Muscle of leg (tissue), 3 donors: ENCODE measurements at regions not wholly inside any gene's neighbourhood (a gene's known extent, or its start where the extent isn't known, plus 50 kb on each side); places are given as distances from the start of the nearest gene placed in this dataset.

Experiments
- DNase-seq: peaks from one replicate; pipeline ENCODE4 v3.0.0; 2013
- H3K27ac ChIP-seq: one replicate; pipeline ENCODE4 v1.5.1; 2013; ENCODE audit warnings: mild to moderate bottlenecking, low read length, control low read depth
- H3K27me3 ChIP-seq: one replicate; pipeline ENCODE4 v1.6.1; 2013; ENCODE audit warnings: low read length; ENCODE audit not compliant: control insufficient read depth, insufficient read depth
- H3K36me3 ChIP-seq: one replicate; pipeline ENCODE4 v1.6.1; 2013; ENCODE audit warnings: low read length; ENCODE audit not compliant: control insufficient read depth, insufficient read depth
- H3K4me1 ChIP-seq: one replicate; pipeline ENCODE4 v1.6.1; 2013; ENCODE audit warnings: low read length; ENCODE audit not compliant: control insufficient read depth, insufficient read depth
- H3K4me3 ChIP-seq: one replicate; pipeline ENCODE4 v1.5.1; 2013; ENCODE audit warnings: low read length, control low read depth
- H3K9me3 ChIP-seq: replicated peaks from 2 replicates; pipeline ENCODE4 v1.6.1; 2013; ENCODE audit warnings: low read depth, low read length; ENCODE audit not compliant: control insufficient read depth
- WGBS: methylation state at CpG from one replicate; pipeline ENCODE4 v1.1.5; 2013; ENCODE audit warnings: missing lambda C conversion rate; ENCODE audit not compliant: insufficient coverage; 5-methylcytosine and 5-hydroxymethylcytosine counted together

- H3K4me1 ChIP-seq: peaks cover 19% of the 10 kb centered on the region
- no peak for DNase-seq
- H3K36me3 ChIP-seq: no peaks in the 10 kb centered on the region
- no peaks in the 10 kb centered on the region for H3K9me3 ChIP-seq
- no peaks in the 10 kb centered on the region for H3K27me3 ChIP-seq
- H3K4me3 ChIP-seq: no peak overlapping the region
- H3K27ac ChIP-seq: no peak overlapping the region
- WGBS: no CpG with 5 or more reads among the region's 2 CpGs
These were observed 91.3 kb upstream of the STEAP1B start for GRCh38 chr7:22591271-22591670.

GRCh38 chr7:22589641-22590201, 89.7 kb upstream of the STEAP1B start:
- peak; percentile 81 for DNase-seq
- Histone ChIP-seq H3K4me1 (peaks cover 25% of the 10 kb centered on the region), H3K27ac (peak overlapping the region; percentile 78), H3K36me3 (no peaks in the 10 kb centered on the region), H3K9me3 (no peaks in the 10 kb centered on the region), H3K27me3 (no peaks in the 10 kb centered on the region), H3K4me3 (no peak overlapping the region)
- WGBS: 18% methylated on average over 3 of the region's 10 CpGs

- Histone ChIP-seq H3K27ac (no peak overlapping the region), H3K9me3 (no peaks in the 10 kb centered on the region), H3K36me3 (no peaks in the 10 kb centered on the region), H3K4me1 (peaks cover 31% of the 10 kb centered on the region), H3K27me3 (no peaks in the 10 kb centered on the region), H3K4me3 (no peak overlapping the region)
- DNase-seq: no peak
- no CpG with 5 or more reads among the region's 2 CpGs for WGBS
These were observed 88.4 kb upstream of the STEAP1B start for GRCh38 chr7:22588351-22588750.

- Histone ChIP-seq H3K4me1 (peaks cover 38% of the 10 kb centered on the region), H3K9me3 (no peaks in the 10 kb centered on the region), H3K27ac (no peak overlapping the region), H3K27me3 (no peaks in the 10 kb centered on the region), H3K36me3 (no peaks in the 10 kb centered on the region), H3K4me3 (no peak overlapping the region)
- DNase-seq: no peak
- no CpG with 5 or more reads among the region's 2 CpGs for WGBS
These were observed 87.3 kb upstream of the STEAP1B start for GRCh38 chr7:22587322-22587721.

- Histone ChIP-seq H3K36me3 (no peaks in the 10 kb centered on the region), H3K27me3 (no peaks in the 10 kb centered on the region), H3K4me3 (no peak overlapping the region), H3K4me1 (peaks cover 38% of the 10 kb centered on the region), H3K9me3 (no peaks in the 10 kb centered on the region), H3K27ac (peak overlapping the region; percentile 31)
- peak; percentile 71 for DNase-seq
These were observed 86.8 kb upstream of the STEAP1B start for GRCh38 chr7:22586786-22587140.

- Histone ChIP-seq H3K4me1 (peaks cover 38% of the 10 kb centered on the region), H3K9me3 (no peaks in the 10 kb centered on the region), H3K4me3 (no peak overlapping the region), H3K36me3 (no peaks in the 10 kb centered on the region), H3K27ac (peak overlapping the region; percentile 31), H3K27me3 (no peaks in the 10 kb centered on the region)
- WGBS: no CpG with 5 or more reads among the region's 5 CpGs
- no peak for DNase-seq
These were observed 86.3 kb upstream of the STEAP1B start for GRCh38 chr7:22586101-22586785.

GRCh38 chr7:22584179-22584578, 84.2 kb upstream of the STEAP1B start:
- Histone ChIP-seq H3K27me3 (no peaks in the 10 kb centered on the region), H3K27ac (peak overlapping the region; percentile 8), H3K9me3 (no peaks in the 10 kb centered on the region), H3K36me3 (no peaks in the 10 kb centered on the region), H3K4me1 (peaks cover 30% of the 10 kb centered on the region), H3K4me3 (no peak overlapping the region)
- DNase-seq: peak; percentile 58
- no CpG with 5 or more reads among the region's 1 CpG for WGBS

- H3K4me1 ChIP-seq: peaks cover 27% of the 10 kb centered on the region
These were observed 83.1 kb upstream of the STEAP1B start for GRCh38 chr7:22582863-22583622.

GRCh38 chr7:22581099-22581498, 81.1 kb upstream of the STEAP1B start:
- WGBS: no CpG with 5 or more reads among the region's 3 CpGs
- Histone ChIP-seq H3K27ac (no peak overlapping the region), H3K4me3 (no peak overlapping the region), H3K36me3 (no peaks in the 10 kb centered on the region), H3K27me3 (no peaks in the 10 kb centered on the region), H3K9me3 (no peaks in the 10 kb centered on the region), H3K4me1 (peaks cover 27% of the 10 kb centered on the region)
- no peak for DNase-seq

More at GRCh38 chr7:22582863-22583622, 83.1 kb upstream of the STEAP1B start:
- no peaks in the 10 kb centered on the region for H3K9me3 ChIP-seq
- no peaks in the 10 kb centered on the region for H3K36me3 ChIP-seq
- H3K4me3 ChIP-seq: no peak overlapping the region
- peak; percentile 82 for DNase-seq
- no peaks in the 10 kb centered on the region for H3K27me3 ChIP-seq
- H3K27ac ChIP-seq: peak overlapping the region; percentile 50
- WGBS: 75% methylated on average over 2 of the region's 7 CpGs

- H3K36me3 ChIP-seq: no peaks in the 10 kb centered on the region
These were observed 80.0 kb upstream of the STEAP1B start for GRCh38 chr7:22579961-22580360.

More at GRCh38 chr7:22579961-22580360, 80.0 kb upstream of the STEAP1B start:
- no peaks in the 10 kb centered on the region for H3K9me3 ChIP-seq
- H3K27ac ChIP-seq: no peak overlapping the region
- no peaks in the 10 kb centered on the region for H3K27me3 ChIP-seq
- H3K4me1 ChIP-seq: peaks cover 24% of the 10 kb centered on the region
- no peak overlapping the region for H3K4me3 ChIP-seq
- no CpG with 5 or more reads among the region's 2 CpGs for WGBS
- DNase-seq: no peak
